ENCODE measurements at regions not wholly inside any gene's neighbourhood (a gene's known extent, or its start where the extent isn't known, plus 50 kb on each side); places are given as distances from the start of the nearest gene placed in this dataset.

GRCh38 chr4:113838460-113838859 is 76.9 kb upstream of the CAMK2D start:
- Histone ChIP-seq H3K36me3 (no peaks in the 10 kb centered on the region), H3K4me3 (no peak overlapping the region), H3K27ac (no peak overlapping the region), H3K9me3 (no peaks in the 10 kb centered on the region), H3K27me3 (no peaks in the 10 kb centered on the region), H3K4me1 (peaks cover 10% of the 10 kb centered on the region)
- TF ChIP-seq, protein P1, sequence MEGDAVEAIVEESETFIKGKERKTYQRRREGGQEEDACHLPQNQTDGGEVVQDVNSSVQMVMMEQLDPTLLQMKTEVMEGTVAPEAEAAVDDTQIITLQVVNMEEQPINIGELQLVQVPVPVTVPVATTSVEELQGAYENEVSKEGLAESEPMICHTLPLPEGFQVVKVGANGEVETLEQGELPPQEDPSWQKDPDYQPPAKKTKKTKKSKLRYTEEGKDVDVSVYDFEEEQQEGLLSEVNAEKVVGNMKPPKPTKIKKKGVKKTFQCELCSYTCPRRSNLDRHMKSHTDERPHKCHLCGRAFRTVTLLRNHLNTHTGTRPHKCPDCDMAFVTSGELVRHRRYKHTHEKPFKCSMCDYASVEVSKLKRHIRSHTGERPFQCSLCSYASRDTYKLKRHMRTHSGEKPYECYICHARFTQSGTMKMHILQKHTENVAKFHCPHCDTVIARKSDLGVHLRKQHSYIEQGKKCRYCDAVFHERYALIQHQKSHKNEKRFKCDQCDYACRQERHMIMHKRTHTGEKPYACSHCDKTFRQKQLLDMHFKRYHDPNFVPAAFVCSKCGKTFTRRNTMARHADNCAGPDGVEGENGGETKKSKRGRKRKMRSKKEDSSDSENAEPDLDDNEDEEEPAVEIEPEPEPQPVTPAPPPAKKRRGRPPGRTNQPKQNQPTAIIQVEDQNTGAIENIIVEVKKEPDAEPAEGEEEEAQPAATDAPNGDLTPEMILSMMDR (IDR thresholded peaks at IDR 0.05), result no peak
- DNase-seq (no peak), ATAC-seq (no peak)
- intact Hi-C loops (cut with DNase I), result no loop called here

- H3K9me3 ChIP-seq, result no peaks in the 10 kb centered on the region
- intact Hi-C loops (cut with DNase I), result no loop called here
- H3K36me3 ChIP-seq, result no peaks in the 10 kb centered on the region
- TF ChIP-seq, protein P1 (IDR thresholded peaks at IDR 0.05), result no peak
- no peak overlapping the region for H3K27ac ChIP-seq
- peaks cover 10% of the 10 kb centered on the region for H3K4me1 ChIP-seq
- H3K4me3 ChIP-seq, result no peak overlapping the region
- H3K27me3 ChIP-seq, result no peaks in the 10 kb centered on the region
- peak; percentile 84 for ATAC-seq
- no peak for DNase-seq
Measured at GRCh38 chr4:113837397-113837796, 75.9 kb upstream of the CAMK2D start.

DNA sequence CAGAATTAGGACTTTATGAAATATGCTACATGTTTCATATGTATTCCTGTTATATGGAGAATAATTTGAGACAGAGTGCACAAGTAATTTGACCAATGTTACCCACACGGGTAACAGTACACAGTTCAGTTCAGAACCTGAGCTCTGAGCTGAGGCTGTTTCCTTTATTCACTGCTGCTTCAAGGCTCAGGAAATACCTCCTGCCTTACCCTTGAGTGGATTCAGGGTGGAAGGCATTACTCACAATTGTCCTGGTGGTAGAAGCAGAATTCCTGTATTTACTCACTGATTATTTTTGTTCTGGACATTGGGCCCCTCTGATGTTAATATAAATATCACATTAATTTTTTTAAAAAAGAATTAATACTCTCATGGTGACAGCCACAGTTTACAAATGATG is 73.5 kb upstream of the CAMK2D start:
- Histone ChIP-seq H3K4me1 (peaks cover 10% of the 10 kb centered on the region), H3K36me3 (no peaks in the 10 kb centered on the region), H3K9me3 (no peaks in the 10 kb centered on the region), H3K27ac (no peak overlapping the region), H3K4me3 (no peak overlapping the region), H3K27me3 (no peaks in the 10 kb centered on the region)
- no peak for ATAC-seq
- TF ChIP-seq, protein P1 (IDR thresholded peaks at IDR 0.05), result no peak
- intact Hi-C loops (cut with DNase I), result no loop called here
- DNase-seq, result no peak

GRCh38 chr4:113834298-113834697 is 72.8 kb upstream of the CAMK2D start:
- H3K36me3 ChIP-seq, result no peaks in the 10 kb centered on the region
- no peaks in the 10 kb centered on the region for H3K9me3 ChIP-seq
- peaks cover 10% of the 10 kb centered on the region for H3K4me1 ChIP-seq
- DNase-seq, result no peak
- H3K27me3 ChIP-seq, result no peaks in the 10 kb centered on the region
- no peak for ATAC-seq
- intact Hi-C loops (cut with DNase I), result no loop called here
- TF ChIP-seq, protein P1 (IDR thresholded peaks at IDR 0.05), result no peak
- H3K27ac ChIP-seq, result no peak overlapping the region
- H3K4me3 ChIP-seq, result no peak overlapping the region

GRCh38 chr4:113832803-113833202 is 71.3 kb upstream of the CAMK2D start:
- no peak overlapping the region for H3K27ac ChIP-seq
- H3K27me3 ChIP-seq, result no peaks in the 10 kb centered on the region
- no peak overlapping the region for H3K4me3 ChIP-seq
- ATAC-seq (no peak), DNase-seq (no peak)
- TF ChIP-seq, protein P1 (IDR thresholded peaks at IDR 0.05), result no peak
- intact Hi-C loops (cut with DNase I), result no loop called here
- H3K4me1 ChIP-seq, result peaks cover 8% of the 10 kb centered on the region
- no peaks in the 10 kb centered on the region for H3K9me3 ChIP-seq
- no peaks in the 10 kb centered on the region for H3K36me3 ChIP-seq

GRCh38 chr4:113831457-113831856 is 69.9 kb upstream of the CAMK2D start:
- Histone ChIP-seq H3K9me3 (no peaks in the 10 kb centered on the region), H3K27me3 (no peaks in the 10 kb centered on the region), H3K27ac (no peak overlapping the region), H3K4me3 (no peak overlapping the region), H3K36me3 (no peaks in the 10 kb centered on the region), H3K4me1 (no peaks in the 10 kb centered on the region)
- DNase-seq (no peak), ATAC-seq (no peak)
- intact Hi-C loops (cut with DNase I), result no loop called here
- TF ChIP-seq, protein P1 (IDR thresholded peaks at IDR 0.05), result no peak

Data from upper lobe of right lung (tissue), 1 donor.